Heart left ventricle (tissue), 16 donors: ENCODE measurements at regions not wholly inside any gene's neighbourhood (a gene's known extent, or its start where the extent isn't known, plus 50 kb on each side); places are given as distances from the start of the nearest gene placed in this dataset.

Experiments
- ATAC-seq, 4 donors: fragments of 200-7000 bp; cut with Tn5 transposase; one replicate each; pipeline ENCODE4 v1.9.1; 2020 to 2022; ENCODE audit warnings: moderate library complexity in 4 of 4, mild to moderate bottlenecking in 3 of 4, moderate number of reproducible peaks in 1 of 4
- DNase-seq, 5 donors: peaks; one replicate each; pipeline ENCODE4 v3.0.0-alpha.2; 2020
- H3K27ac ChIP-seq, 12 donors: fragments of 200-600 bp; sonication (generic) in 4 of 12; one replicate each; pipeline versions ENCODE4 v1.5.0 to v1.8.0; 2016 to 2022; ENCODE audit warnings: mild to moderate bottlenecking in 2 of 12
- H3K27me3 ChIP-seq, 9 donors: fragments of 200-600 bp; sonication (generic) in 2 of 9; one replicate each; pipeline versions ENCODE4 v1.5.1 to v1.8.0; 2016 to 2022; ENCODE audit warnings: mild to moderate bottlenecking in 3 of 9
- H3K36me3 ChIP-seq, 9 donors: fragments of 200-600 bp; sonication (generic) in 2 of 9; one replicate each; pipeline versions ENCODE4 v1.5.0 to v1.8.0; 2018 to 2022; ENCODE audit warnings: mild to moderate bottlenecking in 2 of 9
- H3K4me1 ChIP-seq, 12 donors: fragments of 200-600 bp; sonication (generic) in 4 of 12; one replicate each; pipeline versions ENCODE4 v1.5.0 to v1.8.0; 2016 to 2022; ENCODE audit warnings: mild to moderate bottlenecking in 3 of 12
- H3K4me3 ChIP-seq, 12 donors: fragments of 200-600 bp; sonication (generic) in 4 of 12; one replicate each; pipeline versions ENCODE4 v1.5.0 to v1.8.0; 2017 to 2022; ENCODE audit warnings: mild to moderate bottlenecking in 9 of 12, moderate library complexity in 4 of 12
- H3K9me3 ChIP-seq, 12 donors: fragments of 200-600 bp; sonication (generic) in 4 of 12; one replicate each; pipeline versions ENCODE4 v1.5.0 to v1.8.0; 2016 to 2022; ENCODE audit warnings: mild to moderate bottlenecking in 1 of 12
- CTCF ChIP-seq, 12 donors: fragments of 200-600 bp; sonication (generic) in 4 of 12; IDR thresholded peaks; one replicate each; pipeline versions ENCODE4 v1.5.0 to v1.8.0; 2018 to 2022; ENCODE audit warnings: antibody characterized with exemption in 12 of 12, mild to moderate bottlenecking in 5 of 12
- POLR2A ChIP-seq, 2 donors: fragments of 450-650 bp; IDR thresholded peaks; one replicate each; pipeline ENCODE4 v1.6.1; 2017; ENCODE audit warnings: antibody characterized with exemption in 2 of 2, mild to moderate bottlenecking in 2 of 2, moderate library complexity in 2 of 2
- WGBS, 4 donors: extraction: QIAGEN DNeasy Blood & Tissue Kit in 2 of 4; methylation state at CpG; one replicate each; pipeline versions ENCODE4 v1.1.5 to v1.1.7; 2013 to 2018; 5-methylcytosine and 5-hydroxymethylcytosine counted together
- intact Hi-C, 10 donors: fragments of 100-400 bp; cut with DNase I; formaldehyde crosslinking; loops; one replicate each; pipeline versions ENCODE4 v1.11.1 to v1.14.2; 2022
- donor health status: ischemic (EF 13 %, LVEDD 7.1; RV severe dilation, severe dysfunction).
- donor health status: healthy with polysubstance abuse.
- donor health status: DM: no; HTN: yes; CAD: no.
- donor health status: DM: no; HTN: no; CAD: no.
- donor health status: ischemic (EF 25% LVEDD 6.9; RV normal size, moderate dysfunction).
- donor health status: ischemic (EF 25% LVEDD 5.7; RV mildly dilated, moderate dysfunction).
- donor health status: healthy.
- donor health status: DM: yes; HTN: yes; CAD: no.
- donor health status: ischemic (EF 35%, LVEDD 5.7; RV mildly dilated, moderate dysfunction).
- donor health status: nonischemic (EF 11% LVEDD 7.7; RV severe dilation, severe dysfunction).
- donor health status: DM: yes; HTN: yes; CAD: no.
- donor health status: PGD.
- donor health status: ischemic (EF 29% LVEDD 5.4; RV normal size, mild dysfunction).
- donor health status: nonischemic (EF 23%, LVEDD 6.1; RV moderate dilation, normal function).

GRCh38 chr9:120235081-120235480, 344.9 kb downstream of the CDK5RAP2 start:
- no peak overlapping the region for H3K4me3 ChIP-seq
- intact Hi-C loops: no loop called here
- DNase-seq (no peak), ATAC-seq (no peak)
- TF ChIP-seq POLR2A (IDR thresholded peaks at IDR 0.05) (no peak), CTCF (IDR thresholded peaks at IDR 0.05) (no peak)
- H3K36me3 ChIP-seq: no peaks in the 10 kb centered on the region
- no peaks in the 10 kb centered on the region for H3K27me3 ChIP-seq
- H3K4me1 ChIP-seq: no peaks in the 10 kb centered on the region
- H3K27ac ChIP-seq: no peak overlapping the region
- H3K9me3 ChIP-seq: no peaks in the 10 kb centered on the region
- 43 to 50% (median 43%) methylated on average over 2 of the region's 2 CpGs for WGBS, 4 donors

DNA sequence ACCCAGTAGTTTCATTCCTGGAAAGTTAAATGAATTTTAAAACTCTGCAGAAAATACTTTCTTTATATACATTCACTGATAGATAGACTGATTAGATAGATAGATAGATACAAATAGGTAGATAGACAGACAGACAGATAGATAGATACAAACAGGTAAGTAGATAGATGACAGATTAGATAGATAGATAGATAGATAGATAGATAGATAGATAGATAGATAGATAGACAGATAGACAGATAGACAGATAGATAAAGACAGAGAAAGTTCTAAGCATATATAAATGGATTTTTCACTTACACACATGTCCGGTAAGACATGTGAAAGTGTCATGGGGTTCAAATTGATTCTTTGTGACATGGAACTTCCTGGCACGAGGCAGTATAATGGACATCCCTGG, 349.7 kb downstream of the CDK5RAP2 start:
- DNase-seq: no peak
- no peak overlapping the region for H3K4me3 ChIP-seq
- no peaks in the 10 kb centered on the region for H3K36me3 ChIP-seq
- H3K9me3 ChIP-seq: no peaks in the 10 kb centered on the region
- no peak for ATAC-seq
- 76 to 86% (median 81%) methylated on average over 2 of the region's 2 CpGs for WGBS, 4 donors
- TF ChIP-seq POLR2A (IDR thresholded peaks at IDR 0.05): no peak
- no peak for TF ChIP-seq CTCF (IDR thresholded peaks at IDR 0.05)
- no peaks in the 10 kb centered on the region for H3K27me3 ChIP-seq
- intact Hi-C loops: no loop called here
- no peaks in the 10 kb centered on the region for H3K4me1 ChIP-seq
- H3K27ac ChIP-seq: no peak overlapping the region

DNA sequence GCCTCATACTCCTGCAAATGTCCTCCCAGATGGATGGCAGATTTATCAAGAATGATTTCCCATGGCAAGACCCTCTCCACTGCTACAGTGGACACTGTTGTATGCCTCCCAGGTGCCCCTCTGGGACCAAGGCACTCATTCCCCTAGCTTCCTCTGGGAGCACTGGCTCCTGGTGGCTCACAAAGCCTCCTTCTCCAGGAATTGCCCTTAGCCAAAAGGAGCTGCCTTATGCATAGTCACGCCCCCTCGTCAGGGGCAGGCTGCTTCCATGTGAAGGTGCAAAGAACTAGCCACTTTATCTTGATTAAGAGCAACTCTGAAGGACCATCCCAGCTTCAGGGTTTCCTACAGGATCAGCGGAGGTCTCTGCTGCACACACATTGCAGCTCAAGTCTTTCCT, 358.1 kb downstream of the CDK5RAP2 start:
- H3K4me3 ChIP-seq: no peak overlapping the region
- intact Hi-C loops: no loop called here
- H3K27ac ChIP-seq: no peak overlapping the region
- peaks cover 0 to 11% (median 0%) of the 10 kb centered on the region in 9 donors for H3K27me3 ChIP-seq
- DNase-seq (no peak), ATAC-seq (no peak)
- H3K9me3 ChIP-seq: no peaks in the 10 kb centered on the region
- no peak for TF ChIP-seq CTCF (IDR thresholded peaks at IDR 0.05)
- H3K36me3 ChIP-seq: no peaks in the 10 kb centered on the region
- no peaks in the 10 kb centered on the region for H3K4me1 ChIP-seq
- WGBS, 4 donors: 23 to 50% (median 37%) methylated on average over 3 of the region's 3 CpGs

DNA sequence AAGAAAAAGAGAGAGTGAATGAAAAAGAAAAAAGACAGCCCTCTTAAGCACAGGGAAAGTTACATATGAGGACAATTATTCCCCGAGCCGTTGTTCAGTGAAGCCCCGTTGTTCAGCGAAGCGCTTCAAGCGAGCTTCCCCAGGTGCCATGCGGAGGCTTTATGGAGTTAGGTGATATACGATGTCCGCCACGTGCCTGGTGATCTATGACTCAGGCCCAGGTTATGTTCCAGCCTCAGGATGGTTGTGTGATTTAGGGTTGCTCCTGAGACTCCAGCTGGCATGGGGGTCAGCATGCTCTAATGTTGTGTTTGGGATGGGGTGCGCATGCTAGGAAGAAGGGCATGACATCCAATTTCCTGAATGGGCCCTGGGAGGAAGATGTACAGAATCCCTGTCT, 365.6 kb downstream of the CDK5RAP2 start:
- Histone ChIP-seq H3K36me3 (no peaks in the 10 kb centered on the region), H3K27me3 (no peaks in the 10 kb centered on the region), H3K4me3 (no peak overlapping the region), H3K4me1 (no peaks in the 10 kb centered on the region), H3K27ac (no peak overlapping the region), H3K9me3 (peaks cover 0 to 3% (median 0%) of the 10 kb centered on the region in 12 donors)
- TF ChIP-seq CTCF (IDR thresholded peaks at IDR 0.05) (no peak), POLR2A (IDR thresholded peaks at IDR 0.05) (no peak)
- intact Hi-C loops: loop anchor here in 1 of 10 donors (10.0 kb wide), 1 partner anchor 60 kb away; no protein-coding TSS in a partner anchor
- DNase-seq (no peak), ATAC-seq (no peak)
- 90 to 92% (median 91%) methylated on average over 11 of the region's 11 CpGs for WGBS, 4 donors
